ENCODE measurements at regions not wholly inside any gene's neighbourhood (a gene's known extent, or its start where the extent isn't known, plus 50 kb on each side); places are given as distances from the start of the nearest gene placed in this dataset.

- no peak for FAIRE-seq
- H3K4me1 ChIP-seq (ENCODE audit: control insufficient read depth in 3 of 3, insufficient read depth in 2 of 3, low read depth in 1 of 3, low read length in 2 of 3), result no peaks in the 10 kb centered on the region
- H3K27me3 ChIP-seq (ENCODE audit: control insufficient read depth in 3 of 3, insufficient read depth in 3 of 3, low read length in 3 of 3), result no peaks in the 10 kb centered on the region
- no peak for DNase-seq
- H3K27ac ChIP-seq (ENCODE audit: low read depth in 1 of 3, low read length in 2 of 3), result no peak overlapping the region
- H3K9me3 ChIP-seq (ENCODE audit: control insufficient read depth in 2 of 2, insufficient read depth in 1 of 2, low read depth in 1 of 2, low read length in 1 of 2), result peaks cover 0 to 4% of the 10 kb centered on the region in 2 donors
- no peaks in the 10 kb centered on the region for H3K36me3 ChIP-seq (ENCODE audit: control insufficient read depth in 3 of 3, insufficient read depth in 2 of 3, low read depth in 1 of 3, low read length in 3 of 3)
- H3K4me3 ChIP-seq (ENCODE audit: low read depth in 1 of 3, low read length in 3 of 3), result no peak overlapping the region
- WGBS, 3 donors, result 58 to 60% (median 59%) methylated on average over 3 of the region's 3 CpGs
Measured at GRCh38 chr7:17661982-17662585, 278.2 kb downstream of the SNX13 start.

DNA sequence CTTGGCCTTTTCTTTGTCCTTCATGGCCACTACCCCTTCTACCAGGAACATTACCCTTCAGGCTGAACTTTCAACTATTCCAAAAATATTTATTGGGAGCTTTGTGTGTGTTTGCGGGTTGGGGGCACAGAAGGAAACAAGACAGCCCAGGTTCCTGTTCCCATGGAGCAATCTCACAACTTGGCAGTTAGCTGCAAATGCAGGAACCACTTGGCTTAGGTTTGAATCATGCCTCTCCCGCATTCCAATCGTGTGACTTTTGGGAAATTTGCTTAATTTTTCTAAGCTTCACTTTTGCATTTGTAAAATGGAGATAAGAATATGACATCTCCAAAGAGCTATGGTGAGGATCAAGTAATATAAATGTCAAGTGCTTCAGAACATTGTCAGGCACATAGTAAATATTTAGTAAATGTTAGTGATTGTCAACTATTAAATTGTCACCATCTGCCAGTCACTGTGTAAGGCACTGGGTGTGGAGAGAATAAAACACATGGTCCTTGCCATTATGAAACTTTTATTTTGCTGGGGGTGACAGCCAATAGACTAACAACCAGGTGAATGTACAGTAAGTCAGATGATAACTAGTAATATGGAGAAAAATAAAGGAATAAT is 277.1 kb downstream of the SNX13 start:
- no peak overlapping the region for H3K4me3 ChIP-seq (ENCODE audit: low read depth in 1 of 3, low read length in 3 of 3)
- 85 to 91% (median 87%) methylated on average over 3 of the region's 3 CpGs for WGBS, 3 donors
- no peaks in the 10 kb centered on the region for H3K27me3 ChIP-seq (ENCODE audit: control insufficient read depth in 3 of 3, insufficient read depth in 3 of 3, low read length in 3 of 3)
- FAIRE-seq (no peak), DNase-seq (no peak)
- no peaks in the 10 kb centered on the region for H3K4me1 ChIP-seq (ENCODE audit: control insufficient read depth in 3 of 3, insufficient read depth in 2 of 3, low read depth in 1 of 3, low read length in 2 of 3)
- H3K9me3 ChIP-seq (ENCODE audit: control insufficient read depth in 2 of 2, insufficient read depth in 1 of 2, low read depth in 1 of 2, low read length in 1 of 2), result peaks cover 0 to 4% of the 10 kb centered on the region in 2 donors
- no peaks in the 10 kb centered on the region for H3K36me3 ChIP-seq (ENCODE audit: control insufficient read depth in 3 of 3, insufficient read depth in 2 of 3, low read depth in 1 of 3, low read length in 3 of 3)
- H3K27ac ChIP-seq (ENCODE audit: low read depth in 1 of 3, low read length in 2 of 3), result no peak overlapping the region

DNA sequence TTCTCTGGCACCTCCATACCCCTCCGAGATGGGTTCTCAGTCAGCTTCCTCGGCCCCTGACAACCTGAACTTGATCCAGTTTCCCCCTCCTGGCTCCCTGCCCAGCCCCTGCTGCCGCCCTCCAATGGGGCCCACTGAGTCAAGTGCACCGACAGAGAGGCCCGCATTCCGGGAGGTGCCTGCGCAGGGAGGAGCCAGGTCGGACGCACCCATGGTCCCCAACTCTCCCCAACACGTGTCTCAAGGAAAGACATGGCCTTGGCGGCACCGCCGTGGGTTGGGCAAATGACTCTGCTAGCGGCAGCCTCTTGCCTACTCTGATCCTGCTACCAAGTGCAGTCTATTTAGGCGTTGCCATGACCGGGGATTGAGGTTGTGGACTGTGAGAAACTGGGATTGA is 275.3 kb downstream of the SNX13 start:
- Histone ChIP-seq H3K9me3 (ENCODE audit: control insufficient read depth in 2 of 2, insufficient read depth in 1 of 2, low read depth in 1 of 2, low read length in 1 of 2) (no peaks in the 10 kb centered on the region), H3K27me3 (ENCODE audit: control insufficient read depth in 3 of 3, insufficient read depth in 3 of 3, low read length in 3 of 3) (no peaks in the 10 kb centered on the region), H3K4me3 (ENCODE audit: low read depth in 1 of 3, low read length in 3 of 3) (no peak overlapping the region), H3K36me3 (ENCODE audit: control insufficient read depth in 3 of 3, insufficient read depth in 2 of 3, low read depth in 1 of 3, low read length in 3 of 3) (no peaks in the 10 kb centered on the region), H3K27ac (ENCODE audit: low read depth in 1 of 3, low read length in 2 of 3) (no peak overlapping the region), H3K4me1 (ENCODE audit: control insufficient read depth in 3 of 3, insufficient read depth in 2 of 3, low read depth in 1 of 3, low read length in 2 of 3) (no peaks in the 10 kb centered on the region)
- FAIRE-seq (no peak), DNase-seq (no peak)
- WGBS, 3 donors, result 87 to 93% (median 89%) methylated on average over 16 of the region's 16 CpGs

DNA sequence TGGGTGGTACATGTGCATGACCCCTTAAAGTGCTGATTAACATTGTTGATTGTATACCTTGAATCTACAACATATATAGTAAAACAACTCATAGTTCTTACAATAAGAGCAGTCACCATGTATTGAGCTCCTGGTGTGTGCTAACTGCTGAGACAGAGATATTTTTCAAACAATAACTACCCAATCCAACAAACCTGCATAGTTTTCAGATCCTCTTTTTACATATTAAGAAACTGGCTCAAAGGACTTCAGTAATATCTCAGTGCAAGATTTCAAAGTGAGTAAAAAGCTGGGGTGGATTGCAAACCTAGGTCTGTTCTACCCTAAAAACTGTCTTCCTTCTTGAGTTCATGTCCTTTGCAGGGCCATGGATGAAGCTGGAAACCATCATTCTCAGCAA is 272.2 kb downstream of the SNX13 start:
- Histone ChIP-seq H3K4me1 (ENCODE audit: control insufficient read depth in 3 of 3, insufficient read depth in 2 of 3, low read depth in 1 of 3, low read length in 2 of 3) (no peaks in the 10 kb centered on the region), H3K4me3 (ENCODE audit: low read depth in 1 of 3, low read length in 3 of 3) (no peak overlapping the region), H3K36me3 (ENCODE audit: control insufficient read depth in 3 of 3, insufficient read depth in 2 of 3, low read depth in 1 of 3, low read length in 3 of 3) (no peaks in the 10 kb centered on the region), H3K27me3 (ENCODE audit: control insufficient read depth in 3 of 3, insufficient read depth in 3 of 3, low read length in 3 of 3) (no peaks in the 10 kb centered on the region), H3K27ac (ENCODE audit: low read depth in 1 of 3, low read length in 2 of 3) (no peak overlapping the region), H3K9me3 (ENCODE audit: control insufficient read depth in 2 of 2, insufficient read depth in 1 of 2, low read depth in 1 of 2, low read length in 1 of 2) (no peaks in the 10 kb centered on the region)
- no peak for DNase-seq
- no peak for FAIRE-seq

- WGBS, 3 donors, result 84 to 89% (median 85%) methylated on average over 4 of the region's 4 CpGs
- DNase-seq (no peak), FAIRE-seq (no peak)
- Histone ChIP-seq H3K4me3 (ENCODE audit: low read depth in 1 of 3, low read length in 3 of 3) (no peak overlapping the region), H3K4me1 (ENCODE audit: control insufficient read depth in 3 of 3, insufficient read depth in 2 of 3, low read depth in 1 of 3, low read length in 2 of 3) (no peaks in the 10 kb centered on the region), H3K9me3 (ENCODE audit: control insufficient read depth in 2 of 2, insufficient read depth in 1 of 2, low read depth in 1 of 2, low read length in 1 of 2) (no peaks in the 10 kb centered on the region), H3K27me3 (ENCODE audit: control insufficient read depth in 3 of 3, insufficient read depth in 3 of 3, low read length in 3 of 3) (no peaks in the 10 kb centered on the region), H3K27ac (ENCODE audit: low read depth in 1 of 3, low read length in 2 of 3) (no peak overlapping the region), H3K36me3 (ENCODE audit: control insufficient read depth in 3 of 3, insufficient read depth in 2 of 3, low read depth in 1 of 3, low read length in 3 of 3) (no peaks in the 10 kb centered on the region)
Measured at GRCh38 chr7:17669204-17669603, 271.1 kb downstream of the SNX13 start.

- no peaks in the 10 kb centered on the region for H3K4me1 ChIP-seq (ENCODE audit: control insufficient read depth in 3 of 3, insufficient read depth in 2 of 3, low read depth in 1 of 3, low read length in 2 of 3)
- H3K27ac ChIP-seq (ENCODE audit: low read depth in 1 of 3, low read length in 2 of 3), result no peak overlapping the region
- no peaks in the 10 kb centered on the region for H3K27me3 ChIP-seq (ENCODE audit: control insufficient read depth in 3 of 3, insufficient read depth in 3 of 3, low read length in 3 of 3)
- no peaks in the 10 kb centered on the region for H3K36me3 ChIP-seq (ENCODE audit: control insufficient read depth in 3 of 3, insufficient read depth in 2 of 3, low read depth in 1 of 3, low read length in 3 of 3)
- WGBS, 3 donors, result 84 to 93% (median 87%) methylated on average over 2 of the region's 2 CpGs
- no peaks in the 10 kb centered on the region for H3K9me3 ChIP-seq (ENCODE audit: control insufficient read depth in 2 of 2, insufficient read depth in 1 of 2, low read depth in 1 of 2, low read length in 1 of 2)
- DNase-seq, result no peak
- no peak overlapping the region for H3K4me3 ChIP-seq (ENCODE audit: low read depth in 1 of 3, low read length in 3 of 3)
- FAIRE-seq, result no peak
Measured at GRCh38 chr7:17671956-17672355, 268.3 kb downstream of the SNX13 start.

- Histone ChIP-seq H3K4me3 (ENCODE audit: low read depth in 1 of 3, low read length in 3 of 3) (no peak overlapping the region), H3K4me1 (ENCODE audit: control insufficient read depth in 3 of 3, insufficient read depth in 2 of 3, low read depth in 1 of 3, low read length in 2 of 3) (no peaks in the 10 kb centered on the region), H3K36me3 (ENCODE audit: control insufficient read depth in 3 of 3, insufficient read depth in 2 of 3, low read depth in 1 of 3, low read length in 3 of 3) (no peaks in the 10 kb centered on the region), H3K27me3 (ENCODE audit: control insufficient read depth in 3 of 3, insufficient read depth in 3 of 3, low read length in 3 of 3) (no peaks in the 10 kb centered on the region), H3K9me3 (ENCODE audit: control insufficient read depth in 2 of 2, insufficient read depth in 1 of 2, low read depth in 1 of 2, low read length in 1 of 2) (no peaks in the 10 kb centered on the region), H3K27ac (ENCODE audit: low read depth in 1 of 3, low read length in 2 of 3) (no peak overlapping the region)
- FAIRE-seq (no peak), DNase-seq (no peak)
- WGBS, 3 donors, result 86 to 96% (median 92%) methylated on average over 4 of the region's 4 CpGs
Measured at GRCh38 chr7:17672783-17673182, 267.5 kb downstream of the SNX13 start.

GRCh38 chr7:17674166-17674942 is 265.9 kb downstream of the SNX13 start:
- FAIRE-seq, result no peak
- H3K27me3 ChIP-seq (ENCODE audit: control insufficient read depth in 3 of 3, insufficient read depth in 3 of 3, low read length in 3 of 3), result no peaks in the 10 kb centered on the region
- H3K9me3 ChIP-seq (ENCODE audit: control insufficient read depth in 2 of 2, insufficient read depth in 1 of 2, low read depth in 1 of 2, low read length in 1 of 2), result no peaks in the 10 kb centered on the region
- DNase-seq, result no peak
- H3K4me1 ChIP-seq (ENCODE audit: control insufficient read depth in 3 of 3, insufficient read depth in 2 of 3, low read depth in 1 of 3, low read length in 2 of 3), result no peaks in the 10 kb centered on the region
- H3K36me3 ChIP-seq (ENCODE audit: control insufficient read depth in 3 of 3, insufficient read depth in 2 of 3, low read depth in 1 of 3, low read length in 3 of 3), result no peaks in the 10 kb centered on the region
- no peak overlapping the region for H3K27ac ChIP-seq (ENCODE audit: low read depth in 1 of 3, low read length in 2 of 3)
- 81 to 84% (median 82%) methylated on average over 8 of the region's 8 CpGs for WGBS, 3 donors
- H3K4me3 ChIP-seq (ENCODE audit: low read depth in 1 of 3, low read length in 3 of 3), result no peak overlapping the region
